Putamen (tissue), 1 donor: ENCODE measurements at regions not wholly inside any gene's neighbourhood (a gene's known extent, or its start where the extent isn't known, plus 50 kb on each side); places are given as distances from the start of the nearest gene placed in this dataset.
A peak's percentile ranks its signal among the peaks of the same experiment; 100 is the strongest.
"Not testable (repeated sequence)": the region's sequence is repeated elsewhere in the genome, so short reads cannot be mapped to it uniquely, and the experiment has no call there.

ENCODE experiments used
- DNase-seq: peaks from one replicate; pipeline ENCODE4 v3.0.0-alpha.2; 2016; ENCODE audit warnings: low spot score

DNA sequence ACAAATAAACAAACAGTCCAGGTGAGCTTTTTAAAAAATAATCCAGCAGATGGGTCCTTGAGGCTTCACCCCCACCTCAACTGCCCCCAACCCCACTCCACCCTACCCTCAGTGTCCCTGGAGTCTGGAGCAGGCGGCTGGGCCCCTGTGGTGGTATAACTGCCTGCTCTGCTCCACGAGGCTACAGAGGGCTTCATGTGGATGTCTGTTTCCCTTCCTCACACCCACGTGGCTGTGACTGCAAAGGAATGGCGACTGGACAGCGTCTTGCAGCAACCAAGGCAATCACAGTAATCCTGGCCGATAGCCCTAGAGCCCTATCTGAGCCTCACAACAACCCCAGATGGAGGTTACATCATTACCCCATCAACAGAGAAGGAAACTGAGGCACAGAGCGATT lies 76.5 kb downstream of the SLC2A10 start:
- DNase-seq = no peak

GRCh38 chr20:46786566-46786965 lies 77.1 kb downstream of the SLC2A10 start:
- DNase-seq = no peak

- peak; percentile 60 for DNase-seq
Measured at GRCh38 chr20:46787991-46788762, 78.7 kb downstream of the SLC2A10 start.

DNA sequence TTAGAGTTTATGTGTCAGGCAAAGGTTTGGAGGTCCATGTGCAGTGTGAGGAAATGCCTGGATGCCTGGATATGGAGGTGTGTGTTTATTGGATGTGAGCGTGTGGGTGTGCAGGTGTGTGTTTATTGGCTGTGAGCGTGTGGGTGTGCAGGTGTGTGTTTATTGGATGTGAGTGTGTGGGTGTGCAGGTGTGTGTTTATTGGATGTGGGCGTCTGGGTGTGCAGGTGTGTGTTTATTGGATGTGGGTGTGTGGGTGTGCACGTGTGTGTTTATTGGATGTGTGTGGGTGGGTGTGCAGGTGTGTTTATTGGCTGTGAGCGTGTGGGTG lies 79.3 kb downstream of the SLC2A10 start:
- DNase-seq = not testable (repeated sequence)

DNA sequence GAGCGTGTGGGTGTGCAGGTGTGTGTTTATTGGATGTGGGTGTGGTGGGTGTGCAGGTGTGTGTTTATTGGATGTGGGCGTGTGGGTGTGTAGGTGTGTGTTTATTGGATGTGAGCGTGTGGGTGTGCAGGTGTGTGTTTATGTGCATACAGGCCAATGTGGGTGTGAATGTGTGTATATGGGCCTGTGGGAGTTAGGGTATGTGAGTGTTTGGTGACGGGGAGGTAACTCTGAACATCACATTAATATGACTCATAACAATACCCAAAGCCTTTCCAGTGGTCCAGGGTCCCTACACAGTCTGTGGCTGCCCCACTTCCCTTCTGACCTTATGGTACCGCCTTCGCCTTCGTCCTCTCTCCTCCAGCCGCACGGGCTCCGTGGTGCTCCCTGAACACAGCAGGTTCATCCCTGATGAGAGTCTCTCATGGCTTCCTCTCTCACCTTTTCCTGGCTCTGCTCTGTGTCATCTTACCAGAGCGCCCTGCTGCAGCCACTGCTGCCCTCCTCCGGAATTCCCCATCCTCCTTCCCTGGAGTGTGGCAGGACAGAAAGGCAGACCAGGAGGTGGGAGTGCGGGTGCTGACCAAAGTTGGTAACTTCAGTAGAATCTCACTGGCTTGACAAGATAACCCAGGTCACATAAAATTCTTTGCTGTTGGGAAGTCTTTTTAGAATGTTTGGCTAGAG lies 80.0 kb downstream of the SLC2A10 start:
- DNase-seq = no peak

GRCh38 chr20:46791722-46792416 lies 82.4 kb downstream of the SLC2A10 start:
- DNase-seq = no peak

DNA sequence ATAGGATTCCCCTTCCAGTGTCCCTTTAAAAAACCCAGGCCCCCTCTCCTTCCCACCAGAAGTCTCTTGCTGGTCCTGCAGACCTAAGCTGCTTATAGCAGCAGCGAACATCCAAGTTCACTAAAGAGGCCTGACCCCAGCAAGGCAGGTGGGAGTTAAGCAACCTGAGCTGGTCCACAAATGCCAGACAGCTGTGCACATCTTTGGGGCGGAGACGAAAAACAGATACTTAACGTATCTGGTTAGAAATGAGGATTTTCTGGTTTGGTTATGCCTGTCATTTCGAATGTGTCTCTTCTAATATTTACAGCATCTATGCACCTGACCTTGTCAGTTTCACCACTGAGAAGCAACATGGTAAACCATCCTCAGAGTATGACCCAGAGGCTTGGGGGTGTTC lies 87.8 kb downstream of the SLC2A10 start:
- no peak for DNase-seq

DNA sequence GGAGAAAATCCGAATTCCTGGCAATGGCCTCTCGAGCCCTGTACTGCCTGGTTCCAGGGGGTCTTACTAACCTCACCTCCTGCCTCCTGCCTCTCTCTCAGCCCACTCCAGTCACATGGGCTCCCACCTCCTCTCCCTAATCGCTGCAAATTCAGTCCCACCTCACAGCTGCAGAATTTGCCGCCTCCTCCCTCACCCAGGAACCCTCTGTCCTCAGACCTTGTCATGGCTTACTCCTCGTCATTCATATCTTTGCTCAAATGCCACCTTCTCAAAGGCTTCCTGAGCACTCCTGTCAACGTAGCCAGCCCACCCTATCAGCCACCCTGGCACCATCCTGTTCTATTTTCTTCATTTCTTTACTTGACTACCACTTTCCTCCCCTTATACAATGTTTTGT lies 89.0 kb downstream of the SLC2A10 start:
- peak; percentile 39 for DNase-seq

DNA sequence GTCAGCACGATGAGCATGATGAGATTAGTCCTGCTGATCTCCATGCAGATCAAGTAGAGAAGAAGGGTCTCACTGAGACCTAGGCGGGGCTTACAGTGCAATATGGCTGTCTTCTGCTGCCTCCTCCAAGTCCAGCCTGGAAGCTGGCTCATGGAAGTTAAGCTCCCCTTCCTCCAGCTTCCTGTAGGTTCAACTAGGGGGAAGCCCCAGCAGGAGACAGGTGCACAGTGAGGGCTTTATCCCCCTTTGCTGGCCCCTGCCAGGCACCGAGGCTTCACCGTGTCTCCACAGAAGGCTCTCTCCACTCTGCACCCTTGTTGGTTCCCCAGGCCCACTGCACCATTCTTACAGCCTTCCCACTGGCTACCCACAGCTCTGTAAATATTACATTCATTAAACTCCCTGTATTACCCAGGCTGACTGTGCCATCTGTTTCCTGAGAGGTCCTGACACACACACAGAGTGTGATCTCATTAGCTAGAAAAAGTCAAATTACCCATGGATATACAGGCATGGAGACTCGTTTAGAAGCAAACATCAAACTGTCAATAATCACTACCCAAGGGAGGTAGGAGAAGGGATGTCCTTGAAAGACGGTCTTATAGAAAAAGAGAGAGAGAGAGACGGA lies 90.4 kb downstream of the SLC2A10 start:
- DNase-seq = no peak

DNA sequence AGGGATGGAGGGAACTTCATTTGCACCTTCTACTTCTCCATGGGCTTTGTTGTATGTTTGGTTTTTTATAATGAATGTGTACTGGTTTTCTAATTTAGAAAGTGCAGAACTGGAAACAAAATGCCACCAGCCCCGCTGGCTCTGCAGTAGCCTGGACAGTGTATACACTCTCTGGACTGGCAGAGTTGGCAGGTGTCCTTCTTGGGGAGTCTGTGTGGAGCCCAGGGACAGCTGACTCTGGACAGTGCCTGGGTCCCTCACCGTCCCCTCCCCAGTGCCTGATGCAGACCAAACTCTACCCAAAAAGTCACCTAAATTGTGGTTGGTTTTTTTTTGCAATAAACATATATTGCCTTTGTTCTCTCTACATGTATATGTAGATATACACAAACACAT lies 91.0 kb downstream of the SLC2A10 start:
- no peak for DNase-seq

- DNase-seq = no peak
Measured at GRCh38 chr20:46801003-46801702, 91.7 kb downstream of the SLC2A10 start.

- DNase-seq = no peak
Measured at GRCh38 chr20:46802722-46803121, 91.9 kb upstream of the EYA2 start.

GRCh38 chr20:46803123-46804020 lies 91.3 kb upstream of the EYA2 start:
- DNase-seq = no peak

- DNase-seq = no peak
Measured at GRCh38 chr20:46804126-46804525, 90.5 kb upstream of the EYA2 start.

DNA sequence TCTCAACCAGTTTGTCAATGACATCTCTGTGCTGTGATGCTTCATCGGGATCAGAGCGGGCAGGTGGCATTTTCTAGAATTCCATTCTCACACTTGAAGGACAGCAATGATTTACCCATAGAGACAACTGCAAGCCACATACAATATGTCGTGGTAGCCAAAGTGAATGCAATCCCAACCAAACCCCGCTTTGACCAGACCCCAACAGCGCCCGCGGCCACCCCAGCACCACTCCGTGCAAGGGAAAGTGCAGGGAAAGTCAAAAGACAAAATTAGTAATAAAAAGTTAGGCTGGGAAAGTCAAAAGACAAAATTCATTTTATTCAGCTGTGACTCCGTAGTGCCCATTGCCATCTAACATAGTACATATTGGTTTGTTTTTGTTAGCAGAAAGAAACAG lies 88.8 kb upstream of the EYA2 start:
- DNase-seq = no peak

DNA sequence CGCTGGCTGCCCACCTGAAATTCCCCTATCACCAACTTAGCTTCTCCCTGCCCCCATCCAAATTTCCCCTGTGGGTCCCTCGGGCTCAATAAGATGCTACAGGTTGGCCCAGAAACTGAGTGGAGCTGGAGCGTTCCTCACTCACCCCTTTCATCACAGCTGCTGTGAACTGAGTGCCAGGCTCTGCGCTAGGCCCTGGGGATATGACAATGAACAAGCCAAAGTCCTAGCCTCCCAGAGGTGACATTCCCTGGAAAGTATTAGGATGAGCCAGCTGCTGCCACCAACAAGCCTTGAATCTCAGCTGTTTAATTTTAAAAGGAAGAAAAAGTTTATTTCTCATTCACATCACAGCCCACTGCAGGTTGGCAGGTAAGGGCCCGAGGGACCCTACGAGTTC lies 86.6 kb upstream of the EYA2 start:
- DNase-seq = no peak

- no peak for DNase-seq
Measured at GRCh38 chr20:46808565-46808964, 86.1 kb upstream of the EYA2 start.

GRCh38 chr20:46809706-46810360 lies 84.8 kb upstream of the EYA2 start:
- DNase-seq = no peak

DNA sequence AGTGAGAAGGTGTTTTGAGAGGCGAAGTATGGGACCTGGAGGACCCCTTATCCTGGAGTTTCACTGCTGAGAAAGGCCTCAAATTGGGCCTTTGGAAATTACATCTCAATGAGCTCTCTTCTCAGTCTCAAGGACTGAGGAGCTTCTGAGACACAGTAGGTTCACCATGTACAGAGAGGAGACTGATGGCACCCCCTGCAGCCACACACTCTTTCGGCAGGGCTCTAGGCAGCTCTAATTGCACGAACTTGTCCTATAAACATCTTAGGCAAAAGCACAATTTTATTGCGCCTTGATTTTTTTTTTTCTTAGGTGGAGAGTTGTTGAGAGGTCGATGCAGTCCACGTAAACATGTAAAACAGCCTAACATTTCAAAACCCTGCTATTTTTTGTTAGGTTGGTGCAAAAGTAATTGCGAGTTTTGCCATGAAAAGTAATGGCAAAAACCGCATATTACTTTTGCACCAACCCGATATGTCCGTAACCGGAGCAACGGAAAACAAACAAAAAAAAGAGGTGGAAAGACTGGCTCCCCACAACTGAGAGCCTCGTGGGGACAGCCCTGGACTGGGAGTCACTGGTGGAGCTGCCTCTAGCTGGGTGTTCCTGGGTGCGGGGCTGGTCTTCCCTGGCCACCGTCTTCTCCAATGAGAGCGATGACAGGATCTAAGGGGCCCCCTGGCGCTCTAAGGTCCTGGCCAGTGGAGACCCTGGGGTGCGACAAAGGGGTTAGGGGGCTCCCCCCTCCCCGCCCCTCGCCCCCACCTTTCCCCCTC lies 84.0 kb upstream of the EYA2 start:
- no peak for DNase-seq
